ENCODE measurements at regions not wholly inside any gene's neighbourhood (a gene's known extent, or its start where the extent isn't known, plus 50 kb on each side); places are given as distances from the start of the nearest gene placed in this dataset.

DNA sequence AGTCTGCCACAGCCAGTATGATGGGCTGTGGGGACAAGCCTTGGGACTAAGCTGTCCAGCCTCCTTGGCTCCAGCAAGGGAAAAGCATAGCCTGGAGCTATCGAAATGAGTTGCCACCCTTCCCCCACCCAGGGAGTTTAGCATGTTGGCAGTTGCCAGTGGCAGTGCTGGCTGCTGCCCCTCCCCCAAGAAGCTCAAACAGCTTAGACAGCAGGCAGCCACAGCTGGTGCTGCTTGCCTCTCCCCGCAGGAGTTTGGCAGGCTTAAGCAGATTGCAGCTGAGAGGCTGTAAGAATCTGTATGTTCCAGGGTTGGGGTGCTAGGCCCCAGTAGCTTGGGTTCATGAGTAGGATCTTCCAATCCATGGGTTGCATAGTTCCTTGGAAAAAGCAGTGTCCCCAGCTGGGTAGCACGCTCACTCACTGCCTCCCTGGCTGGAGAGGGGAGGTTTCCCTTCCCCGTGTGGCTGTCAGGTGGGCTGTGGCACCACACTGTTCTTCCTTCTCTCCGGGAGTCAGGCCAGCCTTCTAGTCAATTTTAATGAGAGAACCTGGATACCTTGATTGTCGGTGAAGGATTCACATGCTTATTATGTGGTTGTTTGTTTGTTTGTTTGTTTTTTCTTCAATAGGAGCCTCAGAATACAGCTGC, 506.1 kb downstream of the CDH11 start:
- Mint-ChIP-seq H3K4me3 (no peak overlapping the region), H3K36me3 (peaks cover 4% of the 10 kb centered on the region), H3K27me3 (ENCODE audit: low read depth) (no peaks in the 10 kb centered on the region), H3K9me3 (peaks cover 36% of the 10 kb centered on the region), H3K4me1 (no peaks in the 10 kb centered on the region), H3K27ac (no peak overlapping the region)
- peak in 1 of 2 experiments; percentile 39 for DNase-seq (ENCODE audit: low spot score in 2 of 2, unreplicated experiment in 2 of 2)
- TF ChIP-seq, protein P1, sequence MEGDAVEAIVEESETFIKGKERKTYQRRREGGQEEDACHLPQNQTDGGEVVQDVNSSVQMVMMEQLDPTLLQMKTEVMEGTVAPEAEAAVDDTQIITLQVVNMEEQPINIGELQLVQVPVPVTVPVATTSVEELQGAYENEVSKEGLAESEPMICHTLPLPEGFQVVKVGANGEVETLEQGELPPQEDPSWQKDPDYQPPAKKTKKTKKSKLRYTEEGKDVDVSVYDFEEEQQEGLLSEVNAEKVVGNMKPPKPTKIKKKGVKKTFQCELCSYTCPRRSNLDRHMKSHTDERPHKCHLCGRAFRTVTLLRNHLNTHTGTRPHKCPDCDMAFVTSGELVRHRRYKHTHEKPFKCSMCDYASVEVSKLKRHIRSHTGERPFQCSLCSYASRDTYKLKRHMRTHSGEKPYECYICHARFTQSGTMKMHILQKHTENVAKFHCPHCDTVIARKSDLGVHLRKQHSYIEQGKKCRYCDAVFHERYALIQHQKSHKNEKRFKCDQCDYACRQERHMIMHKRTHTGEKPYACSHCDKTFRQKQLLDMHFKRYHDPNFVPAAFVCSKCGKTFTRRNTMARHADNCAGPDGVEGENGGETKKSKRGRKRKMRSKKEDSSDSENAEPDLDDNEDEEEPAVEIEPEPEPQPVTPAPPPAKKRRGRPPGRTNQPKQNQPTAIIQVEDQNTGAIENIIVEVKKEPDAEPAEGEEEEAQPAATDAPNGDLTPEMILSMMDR (IDR thresholded peaks at IDR 0.05; ENCODE audit: unreplicated experiment), result no peak

GRCh38 chr16:64596196-64596595, 525.7 kb downstream of the CDH11 start:
- no peak for DNase-seq (ENCODE audit: low spot score in 2 of 2, unreplicated experiment in 2 of 2)
- Mint-ChIP-seq H3K36me3 (no peaks in the 10 kb centered on the region), H3K9me3 (peaks cover 8% of the 10 kb centered on the region)

GRCh38 chr16:64590513-64590912, 531.4 kb downstream of the CDH11 start:
- Mint-ChIP-seq H3K36me3 (no peaks in the 10 kb centered on the region), H3K4me3 (no peak overlapping the region), H3K27ac (no peak overlapping the region), H3K4me1 (no peaks in the 10 kb centered on the region), H3K9me3 (peaks cover 15% of the 10 kb centered on the region), H3K27me3 (ENCODE audit: low read depth) (no peaks in the 10 kb centered on the region)
- TF ChIP-seq, protein P1 (IDR thresholded peaks at IDR 0.05; ENCODE audit: unreplicated experiment), result no peak
- no peak for DNase-seq (ENCODE audit: low spot score in 2 of 2, unreplicated experiment in 2 of 2)

More at GRCh38 chr16:64596196-64596595, 525.7 kb downstream of the CDH11 start:
- Mint-ChIP-seq H3K27me3 (ENCODE audit: low read depth) (no peaks in the 10 kb centered on the region), H3K4me3 (no peak overlapping the region), H3K27ac (peak overlapping the region; percentile 25), H3K4me1 (peaks cover 13% of the 10 kb centered on the region)
- TF ChIP-seq, protein P1 (IDR thresholded peaks at IDR 0.05; ENCODE audit: unreplicated experiment), result no peak

DNA sequence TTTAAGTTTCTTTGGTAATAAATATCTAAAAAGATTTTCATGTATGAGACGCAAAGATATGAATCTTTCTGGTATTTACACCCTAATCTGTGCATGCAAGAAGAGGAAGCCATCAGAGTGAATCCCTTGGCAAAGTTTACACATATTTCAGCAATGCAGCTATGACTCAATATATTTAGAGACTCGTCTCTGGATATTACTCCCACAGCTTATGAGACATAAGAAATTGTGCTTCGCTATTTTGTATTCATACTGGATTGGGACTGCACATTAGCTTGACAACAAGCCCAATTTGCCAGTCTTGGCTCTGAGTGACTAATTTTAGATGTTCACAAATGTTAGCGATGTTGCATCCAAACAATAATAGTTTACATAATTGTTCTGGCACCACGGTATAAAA, 532.0 kb downstream of the CDH11 start:
- no peak overlapping the region for H3K4me3 Mint-ChIP-seq
- no peak for DNase-seq (ENCODE audit: low spot score in 2 of 2, unreplicated experiment in 2 of 2)
- no peaks in the 10 kb centered on the region for H3K27me3 Mint-ChIP-seq (ENCODE audit: low read depth)
- H3K27ac Mint-ChIP-seq, result no peak overlapping the region
- H3K9me3 Mint-ChIP-seq, result peaks cover 15% of the 10 kb centered on the region
- no peaks in the 10 kb centered on the region for H3K36me3 Mint-ChIP-seq
- TF ChIP-seq, protein P1 (IDR thresholded peaks at IDR 0.05; ENCODE audit: unreplicated experiment), result no peak
- H3K4me1 Mint-ChIP-seq, result no peaks in the 10 kb centered on the region

DNA sequence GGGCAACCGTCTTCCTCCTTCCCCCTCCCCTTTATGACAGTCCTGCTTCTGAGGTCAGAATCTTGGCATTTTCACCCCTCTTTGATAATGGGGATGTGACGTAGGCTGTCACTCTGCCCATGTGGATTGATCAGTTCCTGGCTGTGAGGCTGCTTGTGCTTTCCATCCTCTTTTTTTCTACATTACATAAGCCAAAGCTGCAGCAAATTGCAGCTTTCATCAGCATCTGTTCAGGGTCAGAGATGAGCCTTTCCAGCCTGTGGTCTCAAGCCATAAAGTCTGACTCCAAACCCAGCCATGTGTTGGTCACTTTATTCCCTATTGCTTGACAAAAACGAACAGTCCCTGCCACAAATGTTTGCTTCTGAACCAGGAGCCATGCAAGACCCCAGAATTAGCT, 535.1 kb downstream of the CDH11 start:
- Mint-ChIP-seq H3K27me3 (ENCODE audit: low read depth) (no peaks in the 10 kb centered on the region), H3K27ac (no peak overlapping the region), H3K4me3 (no peak overlapping the region), H3K4me1 (no peaks in the 10 kb centered on the region), H3K36me3 (no peaks in the 10 kb centered on the region), H3K9me3 (peaks cover 10% of the 10 kb centered on the region)
- TF ChIP-seq, protein P1 (IDR thresholded peaks at IDR 0.05; ENCODE audit: unreplicated experiment), result no peak
- no peak for DNase-seq (ENCODE audit: low spot score in 2 of 2, unreplicated experiment in 2 of 2)

All from mesothelial cell of epicardium (in vitro differentiated cells).